ENCODE measurements at regions not wholly inside any gene's neighbourhood (a gene's known extent, or its start where the extent isn't known, plus 50 kb on each side); places are given as distances from the start of the nearest gene placed in this dataset.
"Not testable (repeated sequence)": the region's sequence is repeated elsewhere in the genome, so short reads cannot be mapped to it uniquely, and the experiment has no call there.

DNA sequence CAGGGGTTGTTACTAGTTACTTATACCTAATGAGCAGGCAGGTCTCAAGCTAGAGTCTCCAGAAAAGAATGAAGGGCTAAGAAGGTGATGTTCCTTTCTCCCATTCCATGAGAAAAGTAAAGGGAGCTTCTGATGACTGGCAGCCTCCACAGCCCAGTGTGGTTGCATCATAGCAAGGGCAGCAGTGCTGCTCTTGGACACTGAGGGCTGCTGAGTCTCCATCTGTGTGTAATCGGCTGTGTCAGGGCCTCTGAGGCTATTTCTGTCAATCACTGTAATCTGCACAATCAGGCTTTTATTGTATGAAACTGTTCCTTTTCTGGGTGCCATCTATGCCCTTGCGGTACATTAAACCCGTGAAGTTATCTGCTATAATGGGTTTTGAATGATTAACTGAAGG, 164.1 kb upstream of the FBXO11 start:
- no peak overlapping the region for H3K4me3 ChIP-seq (ENCODE audit: low read depth, low read length)
- H3K27ac ChIP-seq (ENCODE audit: low read depth, low read length): no peak overlapping the region
- H3K27me3 ChIP-seq (ENCODE audit: insufficient read depth, low read length): peaks cover 72% of the 10 kb centered on the region
- no peaks in the 10 kb centered on the region for H3K36me3 ChIP-seq (ENCODE audit: insufficient read depth, low read length)
- H2AFZ ChIP-seq (ENCODE audit: low read length, unreplicated experiment): no peak overlapping the region
- H3K79me2 ChIP-seq (ENCODE audit: control insufficient read depth, insufficient read depth, low read length, unreplicated experiment): no peaks in the 10 kb centered on the region
- H3K4me1 ChIP-seq (ENCODE audit: control insufficient read depth, insufficient read depth, low read length, unreplicated experiment): no peaks in the 10 kb centered on the region

DNA sequence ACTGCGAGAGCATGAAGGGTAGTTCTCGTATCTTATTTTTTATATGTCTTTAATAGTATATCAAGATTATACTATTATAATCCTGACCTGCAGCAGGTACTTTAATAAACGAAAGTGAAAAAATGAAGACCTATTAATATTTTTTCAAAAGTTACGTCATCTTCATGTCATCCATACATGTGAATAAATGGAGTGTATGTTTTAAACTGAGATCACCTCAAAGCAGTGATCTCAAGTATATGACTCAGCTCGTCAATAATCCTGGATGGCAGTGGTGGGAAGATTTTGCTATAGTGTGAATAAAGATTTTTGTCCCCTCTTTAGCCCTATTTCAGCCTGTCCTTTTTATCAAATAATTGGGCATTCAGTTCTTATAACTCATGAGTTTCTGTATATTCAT, 166.3 kb upstream of the FBXO11 start:
- no peaks in the 10 kb centered on the region for H3K36me3 ChIP-seq (ENCODE audit: insufficient read depth, low read length)
- no peak overlapping the region for H2AFZ ChIP-seq (ENCODE audit: low read length, unreplicated experiment)
- H3K27me3 ChIP-seq (ENCODE audit: insufficient read depth, low read length): peaks cover 77% of the 10 kb centered on the region
- no peaks in the 10 kb centered on the region for H3K79me2 ChIP-seq (ENCODE audit: control insufficient read depth, insufficient read depth, low read length, unreplicated experiment)
- H3K4me3 ChIP-seq (ENCODE audit: low read depth, low read length): no peak overlapping the region
- H3K27ac ChIP-seq (ENCODE audit: low read depth, low read length): no peak overlapping the region
- H3K4me1 ChIP-seq (ENCODE audit: control insufficient read depth, insufficient read depth, low read length, unreplicated experiment): no peaks in the 10 kb centered on the region

- H3K4me1 ChIP-seq (ENCODE audit: control insufficient read depth, insufficient read depth, low read length, unreplicated experiment): no peaks in the 10 kb centered on the region
- no peak overlapping the region for H3K4me3 ChIP-seq (ENCODE audit: low read depth, low read length)
- H3K27me3 ChIP-seq (ENCODE audit: insufficient read depth, low read length): peaks cover 62% of the 10 kb centered on the region
- H3K79me2 ChIP-seq (ENCODE audit: control insufficient read depth, insufficient read depth, low read length, unreplicated experiment): no peaks in the 10 kb centered on the region
- H2AFZ ChIP-seq (ENCODE audit: low read length, unreplicated experiment): no peak overlapping the region
- H3K27ac ChIP-seq (ENCODE audit: low read depth, low read length): no peak overlapping the region
- no peaks in the 10 kb centered on the region for H3K36me3 ChIP-seq (ENCODE audit: insufficient read depth, low read length)
Measured at GRCh38 chr2:48075631-48076030, 169.3 kb upstream of the FBXO11 start.

- peaks cover 16% of the 10 kb centered on the region for H3K27me3 ChIP-seq (ENCODE audit: insufficient read depth, low read length)
- H3K4me1 ChIP-seq (ENCODE audit: control insufficient read depth, insufficient read depth, low read length, unreplicated experiment): no peaks in the 10 kb centered on the region
- H3K4me3 ChIP-seq (ENCODE audit: low read depth, low read length): no peak overlapping the region
- no peak overlapping the region for H3K27ac ChIP-seq (ENCODE audit: low read depth, low read length)
- no peaks in the 10 kb centered on the region for H3K79me2 ChIP-seq (ENCODE audit: control insufficient read depth, insufficient read depth, low read length, unreplicated experiment)
- H3K36me3 ChIP-seq (ENCODE audit: insufficient read depth, low read length): no peaks in the 10 kb centered on the region
- no peak overlapping the region for H2AFZ ChIP-seq (ENCODE audit: low read length, unreplicated experiment)
Measured at GRCh38 chr2:48080534-48081316, 174.4 kb upstream of the FBXO11 start.

DNA sequence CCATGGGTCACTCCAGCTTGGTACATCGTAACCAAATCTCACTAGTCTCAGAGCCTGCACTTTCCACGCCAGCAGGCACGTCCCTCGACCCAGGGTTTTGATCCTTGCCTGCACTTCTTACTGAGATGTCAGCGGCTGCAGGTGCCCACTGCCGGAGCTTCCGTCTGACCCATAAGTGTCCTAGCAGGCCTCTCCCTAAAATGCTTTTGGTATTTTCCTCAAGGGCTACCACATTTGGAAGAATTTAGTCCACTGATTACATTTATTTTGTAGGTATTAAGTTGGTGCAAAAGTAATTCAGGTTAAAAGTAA, 175.0 kb upstream of the FBXO11 start:
- no peak overlapping the region for H3K27ac ChIP-seq (ENCODE audit: low read depth, low read length)
- no peaks in the 10 kb centered on the region for H3K36me3 ChIP-seq (ENCODE audit: insufficient read depth, low read length)
- H3K27me3 ChIP-seq (ENCODE audit: insufficient read depth, low read length): peaks cover 11% of the 10 kb centered on the region
- no peaks in the 10 kb centered on the region for H3K79me2 ChIP-seq (ENCODE audit: control insufficient read depth, insufficient read depth, low read length, unreplicated experiment)
- H2AFZ ChIP-seq (ENCODE audit: low read length, unreplicated experiment): no peak overlapping the region
- no peaks in the 10 kb centered on the region for H3K4me1 ChIP-seq (ENCODE audit: control insufficient read depth, insufficient read depth, low read length, unreplicated experiment)
- no peak overlapping the region for H3K4me3 ChIP-seq (ENCODE audit: low read depth, low read length)

DNA sequence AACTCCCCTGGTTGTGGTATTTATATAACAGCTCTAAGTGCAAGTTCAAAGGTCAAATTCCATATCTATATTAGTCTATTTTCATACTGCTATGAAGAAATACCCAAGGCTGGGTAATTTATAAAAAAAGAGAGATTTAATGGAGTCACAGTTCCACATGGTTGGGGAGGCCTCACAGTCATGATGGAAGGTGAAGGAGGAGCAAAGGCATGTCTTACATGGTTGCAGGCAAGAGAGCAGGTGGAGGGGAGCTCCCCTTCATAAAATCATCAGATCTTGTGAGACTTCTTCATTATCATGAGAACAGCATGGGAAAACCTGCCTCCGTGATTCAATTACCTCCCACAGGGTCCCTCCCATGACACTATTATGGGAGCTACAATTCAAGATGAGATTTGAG, 179.6 kb upstream of the FBXO11 start:
- no peaks in the 10 kb centered on the region for H3K79me2 ChIP-seq (ENCODE audit: control insufficient read depth, insufficient read depth, low read length, unreplicated experiment)
- peaks cover 8% of the 10 kb centered on the region; the same call in 1 of the 2 replicates for H3K27me3 ChIP-seq (ENCODE audit: insufficient read depth, low read length)
- no peaks in the 10 kb centered on the region for H3K36me3 ChIP-seq (ENCODE audit: insufficient read depth, low read length)
- no peaks in the 10 kb centered on the region for H3K4me1 ChIP-seq (ENCODE audit: control insufficient read depth, insufficient read depth, low read length, unreplicated experiment)
- no peak overlapping the region for H2AFZ ChIP-seq (ENCODE audit: low read length, unreplicated experiment)
- no peak overlapping the region for H3K27ac ChIP-seq (ENCODE audit: low read depth, low read length)
- no peak overlapping the region for H3K4me3 ChIP-seq (ENCODE audit: low read depth, low read length)

DNA sequence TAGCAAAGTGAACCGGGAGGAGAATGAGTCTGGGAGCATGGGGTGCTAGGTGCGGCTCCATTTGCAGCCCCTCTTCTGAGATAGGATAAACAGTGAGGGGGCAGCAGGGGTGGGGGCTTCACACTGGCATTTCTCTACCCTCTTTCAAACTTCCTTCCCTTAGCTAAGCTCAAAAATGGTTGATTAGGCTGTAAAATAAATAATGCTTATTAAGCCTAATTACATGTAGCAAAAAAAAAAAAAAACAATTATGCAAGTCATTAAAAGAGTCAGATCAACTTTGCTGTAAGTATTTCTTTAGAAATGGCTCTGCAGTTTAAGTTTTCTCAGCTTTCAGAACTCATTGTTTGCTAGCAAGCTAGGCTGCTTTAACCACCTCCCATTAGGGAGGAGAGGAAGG, 182.7 kb upstream of the FBXO11 start:
- Histone ChIP-seq H3K36me3 (ENCODE audit: insufficient read depth, low read length) (no peaks in the 10 kb centered on the region), H3K4me3 (ENCODE audit: low read depth, low read length) (no peak overlapping the region), H3K79me2 (ENCODE audit: control insufficient read depth, insufficient read depth, low read length, unreplicated experiment) (no peaks in the 10 kb centered on the region), H3K4me1 (ENCODE audit: control insufficient read depth, insufficient read depth, low read length, unreplicated experiment) (no peaks in the 10 kb centered on the region), H3K27me3 (ENCODE audit: insufficient read depth, low read length) (peaks cover 8% of the 10 kb centered on the region; the same call in 1 of the 2 replicates), H2AFZ (ENCODE audit: low read length, unreplicated experiment) (no peak overlapping the region), H3K27ac (ENCODE audit: low read depth, low read length) (no peak overlapping the region)

GRCh38 chr2:48089644-48090043, 183.3 kb upstream of the FBXO11 start:
- Histone ChIP-seq H2AFZ (ENCODE audit: low read length, unreplicated experiment) (no peak overlapping the region), H3K4me1 (ENCODE audit: control insufficient read depth, insufficient read depth, low read length, unreplicated experiment) (no peaks in the 10 kb centered on the region), H3K79me2 (ENCODE audit: control insufficient read depth, insufficient read depth, low read length, unreplicated experiment) (no peaks in the 10 kb centered on the region), H3K27me3 (ENCODE audit: insufficient read depth, low read length) (peaks cover 8% of the 10 kb centered on the region; the same call in 1 of the 2 replicates), H3K4me3 (ENCODE audit: low read depth, low read length) (no peak overlapping the region), H3K27ac (ENCODE audit: low read depth, low read length) (no peak overlapping the region), H3K36me3 (ENCODE audit: insufficient read depth, low read length) (no peaks in the 10 kb centered on the region)

DNA sequence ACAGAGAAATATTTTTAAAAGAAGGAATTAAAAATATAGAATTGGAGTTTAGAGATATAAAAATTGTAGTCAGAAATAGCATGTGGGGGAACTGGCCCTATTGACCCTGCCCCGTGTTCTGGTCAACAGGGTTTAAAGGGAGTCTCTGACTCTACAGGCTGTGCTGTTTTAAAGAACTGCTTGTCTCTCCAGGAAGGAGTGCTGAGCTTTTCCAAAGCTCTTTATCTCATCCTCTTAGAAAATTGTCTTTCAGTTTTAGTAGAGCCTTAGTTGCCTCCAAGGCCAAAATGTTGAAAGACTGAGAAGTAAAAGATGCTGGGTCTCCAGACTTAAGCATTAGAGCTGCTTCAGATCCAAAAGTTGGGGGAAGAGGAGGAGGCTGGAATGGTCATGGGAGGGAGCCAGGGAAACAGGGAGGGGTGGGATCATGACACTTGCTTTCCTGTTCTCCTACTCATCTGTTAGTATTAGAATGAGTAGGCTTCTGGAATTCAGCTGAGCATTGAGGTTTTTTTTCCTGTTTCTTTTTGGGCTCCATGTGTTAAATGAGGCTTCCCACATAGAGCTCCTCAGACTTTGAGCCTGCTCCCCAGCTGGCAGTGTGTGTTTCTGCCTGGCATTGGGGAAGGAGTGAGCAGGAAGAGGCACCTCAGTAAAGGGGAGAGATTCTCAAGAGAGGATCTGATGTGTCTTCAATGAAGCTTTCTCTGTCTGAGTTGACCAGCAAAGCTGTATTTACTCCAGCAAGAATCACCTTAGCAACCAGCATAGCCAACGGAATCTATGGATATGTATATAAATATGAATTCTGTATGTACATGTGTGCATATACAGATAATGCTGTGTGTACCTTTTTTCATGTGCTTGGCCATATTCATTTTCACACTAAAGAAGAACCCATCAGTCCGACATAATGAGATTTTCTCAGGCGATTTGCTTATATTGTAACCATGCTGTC, 186.8 kb upstream of the FBXO11 start:
- Histone ChIP-seq H2AFZ (ENCODE audit: low read length, unreplicated experiment) (no peak overlapping the region), H3K27me3 (ENCODE audit: insufficient read depth, low read length) (peaks cover 8% of the 10 kb centered on the region; the same call in 1 of the 2 replicates), H3K36me3 (ENCODE audit: insufficient read depth, low read length) (no peaks in the 10 kb centered on the region), H3K4me3 (ENCODE audit: low read depth, low read length) (no peak overlapping the region), H3K79me2 (ENCODE audit: control insufficient read depth, insufficient read depth, low read length, unreplicated experiment) (no peaks in the 10 kb centered on the region), H3K27ac (ENCODE audit: low read depth, low read length) (no peak overlapping the region), H3K4me1 (ENCODE audit: control insufficient read depth, insufficient read depth, low read length, unreplicated experiment) (no peaks in the 10 kb centered on the region)

GRCh38 chr2:48096765-48097164, 190.5 kb upstream of the FBXO11 start:
- H2AFZ ChIP-seq (ENCODE audit: low read length, unreplicated experiment); H3K4me3 ChIP-seq (ENCODE audit: low read depth, low read length); H3K27me3 ChIP-seq (ENCODE audit: insufficient read depth, low read length); H3K27ac ChIP-seq (ENCODE audit: low read depth, low read length); H3K4me1 ChIP-seq (ENCODE audit: control insufficient read depth, insufficient read depth, low read length, unreplicated experiment); H3K79me2 ChIP-seq (ENCODE audit: control insufficient read depth, insufficient read depth, low read length, unreplicated experiment); H3K36me3 ChIP-seq (ENCODE audit: insufficient read depth, low read length): not testable (repeated sequence)

GRCh38 chr2:48098539-48098938, 192.2 kb upstream of the FBXO11 start:
- H3K79me2 ChIP-seq (ENCODE audit: control insufficient read depth, insufficient read depth, low read length, unreplicated experiment): no peaks in the 10 kb centered on the region
- no peak overlapping the region for H3K27ac ChIP-seq (ENCODE audit: low read depth, low read length)
- H3K4me3 ChIP-seq (ENCODE audit: low read depth, low read length): no peak overlapping the region
- H2AFZ ChIP-seq (ENCODE audit: low read length, unreplicated experiment): no peak overlapping the region
- H3K36me3 ChIP-seq (ENCODE audit: insufficient read depth, low read length): no peaks in the 10 kb centered on the region
- H3K27me3 ChIP-seq (ENCODE audit: insufficient read depth, low read length): no peaks in the 10 kb centered on the region
- H3K4me1 ChIP-seq (ENCODE audit: control insufficient read depth, insufficient read depth, low read length, unreplicated experiment): no peaks in the 10 kb centered on the region

Measured in ACC112 (cell line).